Immature natural killer cell (primary cell): ENCODE measurements at regions not wholly inside any gene's neighbourhood (a gene's known extent, or its start where the extent isn't known, plus 50 kb on each side); places are given as distances from the start of the nearest gene placed in this dataset.

Experiments
- DNase-seq, 3 donors: peaks; one replicate each; pipeline ENCODE4 v3.0.0; 2022; ENCODE audit warnings: mixed read lengths in 1 of 3
- H3K27ac Mint-ChIP-seq, 6 donors: one replicate each; pipeline ENCODE4 v1.8.0; 2020; ENCODE audit warnings: mixed read lengths in 6 of 6, mild to moderate bottlenecking in 5 of 6, inconsistent platforms in 4 of 6, moderate library complexity in 3 of 6
- H3K27me3 Mint-ChIP-seq, 3 donors: one replicate each; pipeline ENCODE4 v1.8.0; 2020 to 2021; ENCODE audit warnings: low read depth in 3 of 3, mild to moderate bottlenecking in 3 of 3, mixed read lengths in 3 of 3, moderate library complexity in 3 of 3, inconsistent platforms in 1 of 3
- H3K36me3 Mint-ChIP-seq, 3 donors: one replicate each; pipeline ENCODE4 v1.8.0; 2020; ENCODE audit warnings: mixed read lengths in 3 of 3, inconsistent platforms in 2 of 3, mild to moderate bottlenecking in 2 of 3
- H3K4me1 Mint-ChIP-seq, 2 donors: one replicate each; pipeline ENCODE4 v1.8.0; 2020; ENCODE audit warnings: inconsistent platforms in 2 of 2, mild to moderate bottlenecking in 2 of 2, mixed read lengths in 2 of 2, moderate library complexity in 1 of 2
- H3K4me3 Mint-ChIP-seq, 5 donors: one replicate each; pipeline ENCODE4 v1.8.0; 2020; ENCODE audit warnings: mild to moderate bottlenecking in 5 of 5, mixed read lengths in 5 of 5, inconsistent platforms in 3 of 5, moderate library complexity in 3 of 5
- H3K9me3 Mint-ChIP-seq, 6 donors: one replicate each; pipeline ENCODE4 v1.8.0; 2020; ENCODE audit warnings: mild to moderate bottlenecking in 6 of 6, mixed read lengths in 6 of 6, inconsistent platforms in 4 of 6, moderate library complexity in 3 of 6

GRCh38 chr11:91209751-91210150 is 986.9 kb upstream of the CHORDC1 start:
- no peaks in the 10 kb centered on the region for H3K4me1 Mint-ChIP-seq
- no peak for DNase-seq
- no peak overlapping the region for H3K4me3 Mint-ChIP-seq
- H3K27ac Mint-ChIP-seq = no peak overlapping the region
- H3K36me3 Mint-ChIP-seq = no peaks in the 10 kb centered on the region
- peaks cover 6 to 45% (median 21%) of the 10 kb centered on the region in 6 donors for H3K9me3 Mint-ChIP-seq
- peaks cover 0 to 2% (median 0%) of the 10 kb centered on the region in 3 donors for H3K27me3 Mint-ChIP-seq

- Mint-ChIP-seq H3K27ac (no peak overlapping the region), H3K4me1 (no peaks in the 10 kb centered on the region), H3K9me3 (peaks cover 6 to 45% (median 21%) of the 10 kb centered on the region in 6 donors), H3K36me3 (no peaks in the 10 kb centered on the region), H3K27me3 (peaks cover 0 to 2% (median 0%) of the 10 kb centered on the region in 3 donors), H3K4me3 (no peak overlapping the region)
- no peak for DNase-seq
Measured at GRCh38 chr11:91209306-91209705, 986.5 kb upstream of the CHORDC1 start.

GRCh38 chr11:91199866-91200265 is 977.0 kb upstream of the CHORDC1 start:
- Mint-ChIP-seq H3K36me3 (peaks cover 0 to 4% (median 0%) of the 10 kb centered on the region in 3 donors), H3K9me3 (peaks cover 7 to 38% (median 18%) of the 10 kb centered on the region in 6 donors), H3K4me3 (no peak overlapping the region), H3K27me3 (peaks cover 0 to 2% (median 0%) of the 10 kb centered on the region in 3 donors), H3K27ac (no peak overlapping the region), H3K4me1 (no peaks in the 10 kb centered on the region)
- DNase-seq = no peak

DNA sequence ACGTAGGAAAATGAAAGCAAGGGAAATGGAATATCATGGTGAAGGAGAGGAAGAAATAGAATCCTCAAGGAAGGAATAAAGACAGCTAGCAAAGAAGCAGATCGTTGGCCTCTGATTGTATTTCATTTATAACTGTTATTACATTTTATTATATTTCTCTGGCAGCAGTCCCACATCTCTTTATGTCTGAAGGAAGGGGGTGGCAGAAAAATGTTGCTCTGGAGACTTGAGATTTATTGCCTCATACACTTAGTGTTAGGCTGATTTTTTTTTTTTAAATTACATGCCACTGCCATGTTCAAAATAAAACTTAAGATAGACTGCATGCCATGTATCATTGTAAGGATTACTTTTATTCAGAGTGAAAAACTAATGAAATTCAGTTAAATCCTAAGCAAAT is 971.7 kb upstream of the CHORDC1 start:
- peaks cover 0 to 2% (median 0%) of the 10 kb centered on the region in 3 donors for H3K27me3 Mint-ChIP-seq
- no peak overlapping the region for H3K4me3 Mint-ChIP-seq
- no peak for DNase-seq
- H3K27ac Mint-ChIP-seq = no peak overlapping the region
- peaks cover 11 to 56% (median 24%) of the 10 kb centered on the region in 6 donors for H3K9me3 Mint-ChIP-seq
- peaks cover 0 to 4% (median 3%) of the 10 kb centered on the region in 3 donors for H3K36me3 Mint-ChIP-seq
- H3K4me1 Mint-ChIP-seq = no peaks in the 10 kb centered on the region

GRCh38 chr11:91188484-91188883 is 965.6 kb upstream of the CHORDC1 start:
- no peak for DNase-seq
- Mint-ChIP-seq H3K27me3 (no peaks in the 10 kb centered on the region), H3K27ac (no peak overlapping the region), H3K4me1 (no peaks in the 10 kb centered on the region), H3K36me3 (peaks cover 0 to 3% (median 0%) of the 10 kb centered on the region in 3 donors), H3K4me3 (no peak overlapping the region), H3K9me3 (peaks cover 3 to 44% (median 14%) of the 10 kb centered on the region in 6 donors)

DNA sequence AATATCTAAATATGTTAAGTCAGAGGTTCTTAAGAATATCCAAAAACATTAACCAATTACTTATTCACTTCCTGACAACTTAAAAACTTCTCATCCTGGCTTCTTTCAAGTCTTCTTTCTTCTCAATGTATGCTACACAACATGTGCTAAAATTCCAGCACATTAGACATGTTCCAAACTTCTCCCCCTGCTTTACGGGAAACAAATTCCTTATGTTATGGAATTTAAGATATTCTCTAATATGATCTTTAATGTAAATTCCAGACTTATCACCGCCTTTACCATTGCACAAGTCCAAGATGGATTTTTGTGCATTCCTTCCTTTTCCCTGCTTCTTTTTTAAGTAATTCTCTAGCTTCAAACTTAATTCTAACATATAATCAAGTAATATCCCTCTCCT is 964.5 kb upstream of the CHORDC1 start:
- Mint-ChIP-seq H3K4me3 (no peak overlapping the region), H3K36me3 (peaks cover 0 to 3% (median 0%) of the 10 kb centered on the region in 3 donors), H3K4me1 (no peaks in the 10 kb centered on the region)

GRCh38 chr11:91178366-91178765 is 955.5 kb upstream of the CHORDC1 start:
- Mint-ChIP-seq H3K9me3 (peaks cover 3 to 43% (median 26%) of the 10 kb centered on the region in 6 donors), H3K4me1 (no peaks in the 10 kb centered on the region), H3K27ac (no peak overlapping the region), H3K36me3 (no peaks in the 10 kb centered on the region), H3K27me3 (no peaks in the 10 kb centered on the region), H3K4me3 (no peak overlapping the region)
- DNase-seq = no peak

More for the DNA sequence above, 964.5 kb upstream of the CHORDC1 start:
- peaks cover 3 to 39% (median 16%) of the 10 kb centered on the region in 6 donors for H3K9me3 Mint-ChIP-seq
- no peak overlapping the region for H3K27ac Mint-ChIP-seq
- no peak for DNase-seq
- no peaks in the 10 kb centered on the region for H3K27me3 Mint-ChIP-seq

GRCh38 chr11:91174734-91175133 is 951.9 kb upstream of the CHORDC1 start:
- no peaks in the 10 kb centered on the region for H3K27me3 Mint-ChIP-seq
- DNase-seq = no peak
- no peak overlapping the region for H3K4me3 Mint-ChIP-seq
- no peak overlapping the region for H3K27ac Mint-ChIP-seq
- peaks cover 6 to 59% (median 21%) of the 10 kb centered on the region in 6 donors for H3K9me3 Mint-ChIP-seq
- H3K4me1 Mint-ChIP-seq = no peaks in the 10 kb centered on the region
- H3K36me3 Mint-ChIP-seq = no peaks in the 10 kb centered on the region

- DNase-seq = no peak
- peaks cover 6 to 64% (median 23%) of the 10 kb centered on the region in 6 donors for H3K9me3 Mint-ChIP-seq
- H3K36me3 Mint-ChIP-seq = no peaks in the 10 kb centered on the region
- H3K4me3 Mint-ChIP-seq = no peak overlapping the region
- no peaks in the 10 kb centered on the region for H3K4me1 Mint-ChIP-seq
- H3K27ac Mint-ChIP-seq = no peak overlapping the region
- no peaks in the 10 kb centered on the region for H3K27me3 Mint-ChIP-seq
Measured at GRCh38 chr11:91174193-91174592, 951.3 kb upstream of the CHORDC1 start.

DNA sequence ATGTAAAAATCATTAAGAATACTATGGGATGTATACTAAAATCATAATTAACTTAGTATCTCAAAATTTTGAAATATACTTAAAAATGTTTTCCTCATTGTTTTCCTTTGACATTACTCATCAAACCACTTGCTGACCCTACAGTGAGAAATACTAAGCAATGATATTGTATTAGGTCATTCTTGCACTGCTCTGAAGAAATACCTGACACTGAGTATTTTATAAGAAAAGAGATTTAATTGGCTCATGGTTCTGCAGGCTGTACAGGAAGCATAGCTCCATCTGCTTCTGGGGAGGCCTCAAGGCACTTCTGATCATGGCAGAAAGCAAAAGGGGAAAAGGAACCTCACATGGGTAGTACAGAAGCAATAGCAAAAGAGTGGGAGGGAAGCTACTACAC is 950.9 kb upstream of the CHORDC1 start:
- H3K36me3 Mint-ChIP-seq = no peaks in the 10 kb centered on the region
- H3K4me3 Mint-ChIP-seq = no peak overlapping the region
- H3K9me3 Mint-ChIP-seq = peaks cover 6 to 64% (median 25%) of the 10 kb centered on the region in 6 donors
- H3K4me1 Mint-ChIP-seq = no peaks in the 10 kb centered on the region
- no peak for DNase-seq
- H3K27me3 Mint-ChIP-seq = no peaks in the 10 kb centered on the region
- H3K27ac Mint-ChIP-seq = no peak overlapping the region

- Mint-ChIP-seq H3K4me3 (no peak overlapping the region), H3K27me3 (no peaks in the 10 kb centered on the region), H3K4me1 (no peaks in the 10 kb centered on the region), H3K27ac (no peak overlapping the region), H3K9me3 (peaks cover 4 to 43% (median 20%) of the 10 kb centered on the region in 6 donors), H3K36me3 (no peaks in the 10 kb centered on the region)
- DNase-seq = no peak
Measured at GRCh38 chr11:91170711-91171110, 947.9 kb upstream of the CHORDC1 start.

GRCh38 chr11:91164452-91164822 is 941.6 kb upstream of the CHORDC1 start:
- DNase-seq = no peak
- peaks cover 3 to 33% (median 13%) of the 10 kb centered on the region in 6 donors for H3K9me3 Mint-ChIP-seq
- H3K4me1 Mint-ChIP-seq = no peaks in the 10 kb centered on the region
- no peak overlapping the region for H3K4me3 Mint-ChIP-seq
- no peaks in the 10 kb centered on the region for H3K36me3 Mint-ChIP-seq
- no peak overlapping the region for H3K27ac Mint-ChIP-seq
- H3K27me3 Mint-ChIP-seq = peaks cover 0 to 2% (median 0%) of the 10 kb centered on the region in 3 donors

DNA sequence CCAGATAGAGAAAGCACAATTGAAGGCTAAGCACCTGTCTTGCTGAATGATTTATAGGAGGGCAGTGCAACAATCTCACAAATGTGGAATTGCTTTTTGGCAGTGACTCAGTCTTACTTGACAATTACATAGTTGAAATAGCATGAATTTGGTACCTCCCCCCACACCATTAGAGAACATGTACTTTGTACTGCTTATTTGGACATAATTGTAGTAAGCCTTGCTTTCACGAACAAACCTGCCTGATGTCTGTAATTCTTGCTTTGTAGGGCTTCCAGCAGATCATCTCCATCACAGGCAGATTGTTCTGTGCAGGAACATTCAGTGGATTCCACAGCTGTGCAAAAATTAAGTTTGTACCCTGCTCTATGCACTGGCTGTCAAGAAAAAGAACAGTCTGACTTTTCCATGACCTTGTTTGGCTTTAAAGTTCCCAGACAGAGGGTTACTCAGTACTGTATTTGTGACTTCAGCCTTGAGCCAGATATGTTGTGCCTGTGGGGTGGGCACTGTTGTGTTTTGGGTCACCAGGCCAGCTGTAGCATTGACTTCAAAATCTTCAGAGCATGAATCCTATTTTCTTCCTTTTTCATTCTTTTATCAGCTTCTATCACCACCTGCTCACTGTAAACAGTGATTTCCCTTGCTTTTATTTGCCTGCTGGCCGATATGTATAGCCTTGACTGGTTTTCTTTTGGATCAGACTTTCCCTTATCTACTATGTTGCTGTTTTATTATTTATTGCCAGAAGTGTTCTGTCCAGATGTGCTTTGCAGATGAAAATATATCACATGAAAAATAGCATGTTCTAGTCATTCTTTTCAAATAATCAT is 941.0 kb upstream of the CHORDC1 start:
- Mint-ChIP-seq H3K4me3 (no peak overlapping the region), H3K27ac (no peak overlapping the region), H3K36me3 (no peaks in the 10 kb centered on the region)

GRCh38 chr11:91160661-91161060 is 937.8 kb upstream of the CHORDC1 start:
- peaks cover 1 to 39% (median 14%) of the 10 kb centered on the region in 6 donors for H3K9me3 Mint-ChIP-seq
- no peaks in the 10 kb centered on the region for H3K4me1 Mint-ChIP-seq
- peaks cover 0 to 2% (median 0%) of the 10 kb centered on the region in 3 donors for H3K27me3 Mint-ChIP-seq

More for the DNA sequence above, 941.0 kb upstream of the CHORDC1 start:
- H3K4me1 Mint-ChIP-seq = no peaks in the 10 kb centered on the region
- H3K9me3 Mint-ChIP-seq = peaks cover 3 to 29% (median 10%) of the 10 kb centered on the region in 6 donors
- peaks cover 0 to 2% (median 0%) of the 10 kb centered on the region in 3 donors for H3K27me3 Mint-ChIP-seq
- DNase-seq = no peak

More at GRCh38 chr11:91160661-91161060, 937.8 kb upstream of the CHORDC1 start:
- Mint-ChIP-seq H3K36me3 (no peaks in the 10 kb centered on the region), H3K27ac (no peak overlapping the region), H3K4me3 (no peak overlapping the region)
- no peak for DNase-seq
